ENCODE measurements at regions not wholly inside any gene's neighbourhood (a gene's known extent, or its start where the extent isn't known, plus 50 kb on each side); places are given as distances from the start of the nearest gene placed in this dataset.

DNA sequence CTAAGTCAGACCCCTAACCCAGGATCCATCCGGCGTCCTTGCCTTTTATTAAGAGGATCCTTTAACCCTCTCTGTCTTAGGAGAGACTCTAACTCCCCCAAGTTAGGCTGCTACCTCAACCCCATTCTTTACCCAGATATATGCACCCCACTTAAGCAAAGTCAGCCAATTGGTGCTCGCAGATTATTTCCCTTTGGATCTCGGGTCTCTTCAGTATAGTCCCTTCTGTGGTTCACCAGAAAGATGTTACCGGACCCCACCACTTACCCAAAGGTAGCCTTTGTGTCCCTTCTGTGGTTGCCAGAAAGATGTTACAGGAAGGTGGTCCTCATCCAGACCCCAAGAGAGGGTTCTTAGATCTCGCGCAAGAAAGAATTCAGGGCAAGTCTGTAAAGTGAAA is 212.9 kb upstream of the GRID2 start:
- no peak for DNase-seq (ENCODE audit: low spot score)
- Histone ChIP-seq H2BK120ac (ENCODE audit: low read depth, low read length) (no peak overlapping the region), H3K4ac (ENCODE audit: low read length) (no peak overlapping the region), H3K14ac (ENCODE audit: low read length) (no peak overlapping the region), H3K27me3 (ENCODE audit: control insufficient read depth in 3 of 3, insufficient read depth in 3 of 3, low read depth in 1 of 3, low read length in 3 of 3) (no peaks in the 10 kb centered on the region), H3K4me1 (ENCODE audit: control insufficient read depth in 2 of 2, insufficient read depth in 1 of 2, low read depth in 1 of 2, low read length in 2 of 2) (no peaks in the 10 kb centered on the region), H4K8ac (ENCODE audit: low read depth, low read length) (no peak overlapping the region), H4K91ac (ENCODE audit: low read depth, low read length, poor library complexity) (no peak overlapping the region), H3K9me3 (replicated peaks in 1 of 2; ENCODE audit: control insufficient read depth in 2 of 2, insufficient read depth in 1 of 2, low read depth in 1 of 2, low read length in 2 of 2) (no peaks in the 10 kb centered on the region), H3K18ac (ENCODE audit: low read length) (no peak overlapping the region), H3K23ac (ENCODE audit: low read depth, low read length, poor library complexity) (no peak overlapping the region), H3K4me3 (ENCODE audit: low read length in 2 of 2) (no peak overlapping the region), H3K9ac (ENCODE audit: low read depth, low read length, poor library complexity) (no peak overlapping the region), H2AK5ac (ENCODE audit: low read depth, low read length) (no peak overlapping the region), H3K27ac (replicated peaks; ENCODE audit: low read length) (no peak overlapping the region), H2BK15ac (ENCODE audit: low read length) (no peak overlapping the region), H2BK12ac (ENCODE audit: low read length) (no peak overlapping the region), H3K36me3 (replicated peaks in 1 of 2; ENCODE audit: control insufficient read depth in 2 of 2, insufficient read depth in 2 of 2, low read length in 2 of 2) (no peaks in the 10 kb centered on the region), H2AFZ (ENCODE audit: low read length) (peak overlapping the region; percentile 82), H3K4me2 (ENCODE audit: insufficient read depth, low read length, poor library complexity, severe bottlenecking) (no peak overlapping the region), H3K79me1 (ENCODE audit: low read depth, low read length) (no peaks in the 10 kb centered on the region), H2BK5ac (ENCODE audit: low read length) (no peak overlapping the region)
- WGBS, 2 donors (ENCODE audit: extremely low coverage in 2 of 2, insufficient read length in 2 of 2, insufficient replicate concordance in 1 of 2) = no CpG with 5 or more reads among the region's 7 CpGs

DNA sequence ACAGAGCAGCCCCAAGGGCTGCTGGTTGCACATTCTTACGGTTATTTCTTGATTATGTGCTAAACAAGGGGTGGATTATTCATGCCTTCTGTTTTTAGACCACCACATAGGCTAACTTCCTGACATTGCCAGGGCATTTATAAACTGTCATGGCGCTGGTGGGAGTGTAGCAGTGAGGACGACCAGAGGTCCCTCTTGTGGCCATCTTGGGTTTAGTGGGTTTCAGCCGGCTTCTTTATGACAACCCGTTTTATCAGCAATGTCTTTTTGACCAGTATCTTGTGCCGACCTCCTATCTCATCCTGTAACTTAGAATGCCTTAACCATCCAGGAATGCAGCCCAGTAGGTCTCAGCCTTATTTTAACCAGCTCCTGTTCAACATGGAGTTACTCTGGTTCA is 212.4 kb upstream of the GRID2 start:
- H2AFZ ChIP-seq (ENCODE audit: low read length) = peak overlapping the region; percentile 82
- no peak overlapping the region for H3K4me2 ChIP-seq (ENCODE audit: insufficient read depth, low read length, poor library complexity, severe bottlenecking)
- H2AK5ac ChIP-seq (ENCODE audit: low read depth, low read length) = no peak overlapping the region
- no peak for DNase-seq (ENCODE audit: low spot score)
- no peak overlapping the region for H3K18ac ChIP-seq (ENCODE audit: low read length)
- no peaks in the 10 kb centered on the region for H3K27me3 ChIP-seq (ENCODE audit: control insufficient read depth in 3 of 3, insufficient read depth in 3 of 3, low read depth in 1 of 3, low read length in 3 of 3)
- no peak overlapping the region for H2BK12ac ChIP-seq (ENCODE audit: low read length)
- H3K36me3 ChIP-seq (replicated peaks in 1 of 2; ENCODE audit: control insufficient read depth in 2 of 2, insufficient read depth in 2 of 2, low read length in 2 of 2) = no peaks in the 10 kb centered on the region
- H4K8ac ChIP-seq (ENCODE audit: low read depth, low read length) = no peak overlapping the region
- H3K23ac ChIP-seq (ENCODE audit: low read depth, low read length, poor library complexity) = no peak overlapping the region
- no peaks in the 10 kb centered on the region for H3K79me1 ChIP-seq (ENCODE audit: low read depth, low read length)
- no peak overlapping the region for H3K14ac ChIP-seq (ENCODE audit: low read length)
- H3K27ac ChIP-seq (replicated peaks; ENCODE audit: low read length) = no peak overlapping the region
- no peak overlapping the region for H2BK120ac ChIP-seq (ENCODE audit: low read depth, low read length)
- H3K4ac ChIP-seq (ENCODE audit: low read length) = no peak overlapping the region
- no peaks in the 10 kb centered on the region for H3K4me1 ChIP-seq (ENCODE audit: control insufficient read depth in 2 of 2, insufficient read depth in 1 of 2, low read depth in 1 of 2, low read length in 2 of 2)
- H3K9me3 ChIP-seq (replicated peaks in 1 of 2; ENCODE audit: control insufficient read depth in 2 of 2, insufficient read depth in 1 of 2, low read depth in 1 of 2, low read length in 2 of 2) = no peaks in the 10 kb centered on the region
- H4K91ac ChIP-seq (ENCODE audit: low read depth, low read length, poor library complexity) = no peak overlapping the region
- H2BK15ac ChIP-seq (ENCODE audit: low read length) = no peak overlapping the region
- no peak overlapping the region for H2BK5ac ChIP-seq (ENCODE audit: low read length)
- no CpG with 5 or more reads among the region's 6 CpGs for WGBS, 2 donors (ENCODE audit: extremely low coverage in 2 of 2, insufficient read length in 2 of 2, insufficient replicate concordance in 1 of 2)
- H3K9ac ChIP-seq (ENCODE audit: low read depth, low read length, poor library complexity) = no peak overlapping the region
- H3K4me3 ChIP-seq (ENCODE audit: low read length in 2 of 2) = no peak overlapping the region

DNA sequence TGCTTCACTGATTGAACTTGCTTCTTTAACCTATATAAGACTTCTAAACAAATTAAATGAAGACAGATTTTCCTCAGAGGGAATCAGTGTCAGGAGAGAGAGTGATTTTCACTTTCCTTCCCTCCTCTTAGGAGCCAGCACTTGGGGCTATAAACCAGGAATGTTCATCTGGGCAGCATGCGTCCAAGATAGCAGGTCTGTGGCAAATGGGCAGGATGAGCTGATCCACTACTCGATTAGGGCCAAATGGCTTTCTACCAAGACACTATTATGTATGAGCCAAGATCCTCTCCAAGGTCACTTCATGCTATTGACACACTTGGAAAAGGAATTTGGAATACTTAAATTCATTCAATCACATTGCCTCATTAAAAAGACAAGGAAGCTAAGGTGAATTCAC is 203.9 kb upstream of the GRID2 start:
- H4K8ac ChIP-seq (ENCODE audit: low read depth, low read length) = no peak overlapping the region
- H3K27me3 ChIP-seq (ENCODE audit: control insufficient read depth in 3 of 3, insufficient read depth in 3 of 3, low read depth in 1 of 3, low read length in 3 of 3) = no peaks in the 10 kb centered on the region
- H2AFZ ChIP-seq (ENCODE audit: low read length) = no peak overlapping the region
- H2BK120ac ChIP-seq (ENCODE audit: low read depth, low read length) = no peak overlapping the region
- no peak overlapping the region for H2BK15ac ChIP-seq (ENCODE audit: low read length)
- no peak for DNase-seq (ENCODE audit: low spot score)
- WGBS, 2 donors (ENCODE audit: extremely low coverage in 2 of 2, insufficient read length in 2 of 2, insufficient replicate concordance in 1 of 2) = no CpG with 5 or more reads among the region's 2 CpGs
- no peak overlapping the region for H3K4me2 ChIP-seq (ENCODE audit: insufficient read depth, low read length, poor library complexity, severe bottlenecking)
- H3K36me3 ChIP-seq (replicated peaks in 1 of 2; ENCODE audit: control insufficient read depth in 2 of 2, insufficient read depth in 2 of 2, low read length in 2 of 2) = no peaks in the 10 kb centered on the region
- H2BK12ac ChIP-seq (ENCODE audit: low read length) = no peak overlapping the region
- H3K4ac ChIP-seq (ENCODE audit: low read length) = no peak overlapping the region
- no peak overlapping the region for H2BK5ac ChIP-seq (ENCODE audit: low read length)
- no peak overlapping the region for H3K23ac ChIP-seq (ENCODE audit: low read depth, low read length, poor library complexity)
- no peak overlapping the region for H3K18ac ChIP-seq (ENCODE audit: low read length)
- H3K9ac ChIP-seq (ENCODE audit: low read depth, low read length, poor library complexity) = no peak overlapping the region
- H2AK5ac ChIP-seq (ENCODE audit: low read depth, low read length) = no peak overlapping the region
- H3K79me1 ChIP-seq (ENCODE audit: low read depth, low read length) = no peaks in the 10 kb centered on the region
- H3K4me1 ChIP-seq (ENCODE audit: control insufficient read depth in 2 of 2, insufficient read depth in 1 of 2, low read depth in 1 of 2, low read length in 2 of 2) = no peaks in the 10 kb centered on the region
- no peak overlapping the region for H3K27ac ChIP-seq (replicated peaks; ENCODE audit: low read length)
- no peaks in the 10 kb centered on the region for H3K9me3 ChIP-seq (replicated peaks in 1 of 2; ENCODE audit: control insufficient read depth in 2 of 2, insufficient read depth in 1 of 2, low read depth in 1 of 2, low read length in 2 of 2)
- no peak overlapping the region for H4K91ac ChIP-seq (ENCODE audit: low read depth, low read length, poor library complexity)
- no peak overlapping the region for H3K4me3 ChIP-seq (ENCODE audit: low read length in 2 of 2)
- H3K14ac ChIP-seq (ENCODE audit: low read length) = no peak overlapping the region

DNA sequence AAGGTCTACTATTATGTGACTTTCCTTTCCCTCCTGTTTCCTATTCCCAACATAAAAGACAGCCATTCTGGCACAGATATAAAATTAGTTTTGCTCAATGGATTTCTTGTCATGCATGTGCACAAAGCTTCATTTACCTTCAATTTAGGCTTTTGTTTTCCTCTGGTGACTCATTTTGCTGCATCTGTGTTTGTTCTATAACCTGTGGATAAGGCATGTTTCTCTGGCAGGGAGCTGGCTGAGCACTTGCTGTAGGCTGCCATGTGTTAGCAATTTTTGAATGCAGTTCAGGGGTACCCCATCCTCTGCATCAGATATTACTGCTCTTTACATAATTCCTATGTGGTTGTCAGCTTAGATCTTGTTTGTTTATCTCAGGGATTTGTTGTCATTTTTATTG is 202.8 kb upstream of the GRID2 start:
- no peak overlapping the region for H3K27ac ChIP-seq (replicated peaks; ENCODE audit: low read length)
- DNase-seq (ENCODE audit: low spot score) = no peak
- H3K27me3 ChIP-seq (ENCODE audit: control insufficient read depth in 3 of 3, insufficient read depth in 3 of 3, low read depth in 1 of 3, low read length in 3 of 3) = no peaks in the 10 kb centered on the region
- no peaks in the 10 kb centered on the region for H3K9me3 ChIP-seq (replicated peaks in 1 of 2; ENCODE audit: control insufficient read depth in 2 of 2, insufficient read depth in 1 of 2, low read depth in 1 of 2, low read length in 2 of 2)
- H4K8ac ChIP-seq (ENCODE audit: low read depth, low read length) = no peak overlapping the region
- no peaks in the 10 kb centered on the region for H3K79me1 ChIP-seq (ENCODE audit: low read depth, low read length)
- no peaks in the 10 kb centered on the region for H3K4me1 ChIP-seq (ENCODE audit: control insufficient read depth in 2 of 2, insufficient read depth in 1 of 2, low read depth in 1 of 2, low read length in 2 of 2)
- H2AFZ ChIP-seq (ENCODE audit: low read length) = no peak overlapping the region
- no peak overlapping the region for H2BK5ac ChIP-seq (ENCODE audit: low read length)
- no peak overlapping the region for H3K14ac ChIP-seq (ENCODE audit: low read length)
- H3K4me2 ChIP-seq (ENCODE audit: insufficient read depth, low read length, poor library complexity, severe bottlenecking) = no peak overlapping the region
- no peak overlapping the region for H2BK120ac ChIP-seq (ENCODE audit: low read depth, low read length)
- no peak overlapping the region for H3K4me3 ChIP-seq (ENCODE audit: low read length in 2 of 2)
- H2AK5ac ChIP-seq (ENCODE audit: low read depth, low read length) = no peak overlapping the region
- no peak overlapping the region for H3K18ac ChIP-seq (ENCODE audit: low read length)
- no peaks in the 10 kb centered on the region for H3K36me3 ChIP-seq (replicated peaks in 1 of 2; ENCODE audit: control insufficient read depth in 2 of 2, insufficient read depth in 2 of 2, low read length in 2 of 2)
- H2BK15ac ChIP-seq (ENCODE audit: low read length) = no peak overlapping the region
- no peak overlapping the region for H2BK12ac ChIP-seq (ENCODE audit: low read length)
- no peak overlapping the region for H3K4ac ChIP-seq (ENCODE audit: low read length)
- H3K23ac ChIP-seq (ENCODE audit: low read depth, low read length, poor library complexity) = no peak overlapping the region
- no peak overlapping the region for H3K9ac ChIP-seq (ENCODE audit: low read depth, low read length, poor library complexity)
- no peak overlapping the region for H4K91ac ChIP-seq (ENCODE audit: low read depth, low read length, poor library complexity)

Measured in neuronal stem cell (in vitro differentiated cells).